GM10266 (cell line): ENCODE measurements at regions not wholly inside any gene's neighbourhood (a gene's known extent, or its start where the extent isn't known, plus 50 kb on each side); places are given as distances from the start of the nearest gene placed in this dataset.

Experiments
- DNase-seq: peaks from one replicate; pipeline ENCODE4 v3.0.0; 2012; ENCODE audit errors: extremely low spot score
- CTCF ChIP-seq: IDR thresholded peaks from 2 replicates; pipeline ENCODE4 v1.5.1; 2012; ENCODE audit warnings: mild to moderate bottlenecking, low read depth; ENCODE audit not compliant: control insufficient read depth, insufficient read depth; ENCODE audit errors: missing control alignments

- no peak for DNase-seq
- no peak for TF ChIP-seq CTCF
These were observed 140.6 kb downstream of the ZNF281 start for GRCh38 chr1:200269256-200269655.

GRCh38 chr1:200267937-200268336, 141.9 kb downstream of the ZNF281 start:
- no peak for TF ChIP-seq CTCF
- DNase-seq: no peak

GRCh38 chr1:200267458-200267857, 142.4 kb downstream of the ZNF281 start:
- no peak for DNase-seq
- TF ChIP-seq CTCF: no peak

GRCh38 chr1:200266871-200267270, 143.0 kb downstream of the ZNF281 start:
- no peak for TF ChIP-seq CTCF
- no peak for DNase-seq

GRCh38 chr1:200265881-200266280, 144.0 kb downstream of the ZNF281 start:
- DNase-seq: no peak
- TF ChIP-seq CTCF: no peak

GRCh38 chr1:200265104-200265503, 144.7 kb downstream of the ZNF281 start:
- no peak for TF ChIP-seq CTCF
- no peak for DNase-seq

- no peak for DNase-seq
These were observed 146.6 kb downstream of the ZNF281 start for GRCh38 chr1:200263203-200263602.

More at GRCh38 chr1:200263203-200263602, 146.6 kb downstream of the ZNF281 start:
- no peak for TF ChIP-seq CTCF
